Anterior cingulate cortex (tissue), 58 donors: ENCODE measurements at regions not wholly inside any gene's neighbourhood (a gene's known extent, or its start where the extent isn't known, plus 50 kb on each side); places are given as distances from the start of the nearest gene placed in this dataset.

Experiments
- DNase-seq, 58 donors: peaks; one replicate each; lab custom pipeline; 2025; lab: John Stamatoyannopoulos, UW

- no peak for DNase-seq
Observed at GRCh38 chr18:73662421-73662820, 485.2 kb downstream of the FBXO15 start.

DNA sequence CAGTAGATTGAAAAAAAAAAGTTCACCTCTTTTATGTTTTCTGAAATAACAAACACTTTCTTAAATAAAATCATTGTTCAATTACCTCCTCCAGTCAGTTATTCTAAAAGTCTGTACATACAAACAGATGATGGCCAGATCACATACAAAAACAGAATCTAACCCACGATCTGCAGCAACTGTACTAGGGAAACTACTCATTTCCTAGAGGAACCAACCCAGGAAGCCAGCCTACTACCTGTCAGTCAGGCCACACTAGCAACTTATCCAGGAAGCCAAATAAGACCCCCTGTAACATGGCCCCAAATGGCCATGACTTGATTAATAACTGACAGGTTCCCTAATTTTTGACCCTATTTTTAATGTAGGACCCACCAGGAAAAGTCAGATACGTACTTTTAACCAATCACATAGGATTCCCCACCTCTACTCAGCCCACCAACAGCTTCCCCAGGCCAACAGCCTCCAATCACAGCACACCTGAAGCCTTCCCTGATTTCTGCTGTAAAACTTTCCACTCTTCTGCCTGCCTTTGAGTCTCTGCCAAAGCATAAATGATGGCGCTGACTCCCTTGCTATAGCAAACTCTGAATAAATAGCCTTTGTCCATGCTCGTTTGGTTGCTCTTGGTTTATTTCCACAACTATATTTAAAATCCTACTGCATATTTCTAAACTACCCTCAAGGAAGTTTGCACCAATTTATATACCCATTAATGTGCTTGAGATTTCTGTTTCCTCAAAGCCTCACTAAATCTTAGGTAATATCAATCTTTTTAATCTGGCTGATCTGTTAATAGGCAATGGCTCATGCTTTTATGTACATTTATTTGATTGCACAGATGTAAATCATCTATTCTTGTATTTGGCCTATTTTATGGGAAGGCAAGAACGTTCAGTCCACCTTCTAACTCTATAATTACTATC, 486.4 kb downstream of the FBXO15 start:
- no peak for DNase-seq

DNA sequence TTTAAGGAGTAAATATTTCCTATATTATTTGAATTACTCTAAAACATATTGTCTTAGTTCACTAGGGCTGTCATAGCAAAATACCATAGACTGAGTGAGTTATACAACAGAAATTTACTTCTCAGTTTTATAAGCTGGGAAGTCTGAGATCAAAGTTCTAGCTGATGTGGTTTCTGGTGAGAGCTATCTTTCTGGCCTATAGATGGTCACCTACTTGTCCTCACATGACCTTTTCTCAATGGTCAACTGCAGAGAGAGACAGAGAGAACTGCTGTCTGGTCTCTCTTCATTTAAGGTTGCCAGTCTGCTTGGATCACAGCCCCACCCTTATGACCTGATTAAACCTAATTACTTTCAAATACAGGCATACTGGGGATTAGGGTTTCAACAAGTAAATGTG, 490.9 kb downstream of the FBXO15 start:
- DNase-seq, result no peak

DNA sequence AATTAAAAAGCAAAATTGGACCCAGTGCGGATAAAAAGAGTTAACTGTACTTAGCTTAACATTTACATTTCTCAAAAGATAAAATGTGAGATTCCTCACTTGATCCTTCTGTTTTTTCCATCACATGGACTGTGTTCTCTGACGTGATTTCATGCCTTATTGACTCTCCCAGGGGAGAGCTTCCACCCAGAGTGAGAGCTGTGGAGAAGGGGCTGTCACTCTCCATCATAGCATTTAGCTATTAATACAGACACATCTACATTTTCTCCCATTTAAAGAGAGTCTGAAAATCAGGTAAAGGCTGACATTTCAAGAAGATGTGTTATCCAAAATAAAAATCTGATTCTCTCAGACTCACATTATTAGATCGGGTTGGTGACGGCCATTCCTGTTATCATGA, 493.8 kb downstream of the FBXO15 start:
- no peak for DNase-seq

- DNase-seq, result no peak
Observed at GRCh38 chr18:73653251-73653650, 494.4 kb downstream of the FBXO15 start.

GRCh38 chr18:73647391-73647790, 500.2 kb downstream of the FBXO15 start:
- DNase-seq, result no peak

- DNase-seq, result no peak
Observed at GRCh38 chr18:73646772-73647171, 500.9 kb downstream of the FBXO15 start.

- no peak for DNase-seq
Observed at GRCh38 chr18:73646196-73646595, 501.4 kb downstream of the FBXO15 start.

- DNase-seq, result no peak
Observed at GRCh38 chr18:73645160-73645715, 502.4 kb downstream of the FBXO15 start.

GRCh38 chr18:73639788-73640187, 507.8 kb downstream of the FBXO15 start:
- no peak for DNase-seq

DNA sequence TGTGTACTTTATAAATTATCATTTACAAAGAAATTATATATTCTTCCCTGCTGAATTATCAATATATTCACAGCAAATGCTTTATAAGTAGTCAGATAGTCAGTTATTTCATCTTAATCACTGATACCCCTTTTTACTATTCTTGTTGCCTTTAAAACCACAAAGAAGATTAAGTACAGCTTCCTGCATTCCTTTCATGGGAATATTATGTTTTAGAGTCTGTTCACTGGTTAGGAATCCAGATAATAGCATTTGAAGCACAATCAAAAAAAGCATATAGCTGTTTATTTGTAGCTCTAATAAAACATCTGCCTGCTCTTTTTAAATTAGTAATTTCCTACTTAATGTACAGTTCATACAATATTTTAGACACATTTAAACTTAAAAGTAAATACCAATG, 508.9 kb downstream of the FBXO15 start:
- no peak for DNase-seq

- DNase-seq, result no peak
Observed at GRCh38 chr18:73636355-73636754, 511.3 kb downstream of the FBXO15 start.

GRCh38 chr18:73626859-73627258, 520.8 kb downstream of the FBXO15 start:
- DNase-seq, result no peak

- DNase-seq, result no peak
Observed at GRCh38 chr18:73626221-73626620, 521.4 kb downstream of the FBXO15 start.

- DNase-seq, result no peak
Observed at GRCh38 chr18:73621091-73621490, 526.5 kb downstream of the FBXO15 start.

DNA sequence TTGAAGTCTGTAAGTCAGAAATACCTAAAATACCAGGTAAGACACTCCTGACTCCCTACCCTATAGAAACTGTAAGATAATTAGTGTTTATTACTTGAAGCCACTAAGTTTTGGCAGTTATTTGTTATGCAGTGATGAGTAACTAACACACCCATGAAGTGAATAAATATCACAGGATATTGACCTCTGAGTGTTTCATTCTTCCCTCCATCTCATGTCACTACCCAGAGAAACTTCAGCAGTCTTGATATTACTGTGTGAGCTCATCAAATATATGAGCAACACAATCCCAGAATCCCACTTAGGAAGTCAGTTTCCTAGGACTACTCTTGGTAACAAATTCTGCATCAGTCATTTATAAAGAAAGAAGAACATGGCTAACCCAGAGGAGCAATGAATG, 529.7 kb downstream of the FBXO15 start:
- DNase-seq, result no peak

GRCh38 chr18:73615506-73615905, 532.1 kb downstream of the FBXO15 start:
- DNase-seq, result peak in 6 of 58 donors; percentile 3 to 33 (median 20)

DNA sequence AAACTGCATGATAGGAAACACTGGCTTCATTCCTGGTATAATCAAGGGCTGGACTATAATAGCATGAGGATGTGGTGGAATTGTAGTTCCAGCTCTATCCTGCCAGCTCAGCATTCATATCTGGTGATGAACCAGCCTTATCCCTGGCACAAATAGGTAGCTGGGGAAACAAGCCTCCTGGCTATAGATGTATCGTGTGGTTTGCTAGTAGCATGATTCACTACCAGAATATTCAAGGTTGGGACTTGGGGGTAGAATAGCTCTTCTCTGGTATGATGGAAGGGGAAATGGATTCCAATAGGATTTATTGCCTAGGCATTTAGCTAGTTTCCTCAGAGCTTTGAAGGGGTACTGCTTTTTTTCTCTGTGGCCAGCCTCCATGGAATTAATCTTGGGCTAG, 532.8 kb downstream of the FBXO15 start:
- no peak for DNase-seq

- DNase-seq, result no peak
Observed at GRCh38 chr18:73613706-73614340, 533.8 kb downstream of the FBXO15 start.

DNA sequence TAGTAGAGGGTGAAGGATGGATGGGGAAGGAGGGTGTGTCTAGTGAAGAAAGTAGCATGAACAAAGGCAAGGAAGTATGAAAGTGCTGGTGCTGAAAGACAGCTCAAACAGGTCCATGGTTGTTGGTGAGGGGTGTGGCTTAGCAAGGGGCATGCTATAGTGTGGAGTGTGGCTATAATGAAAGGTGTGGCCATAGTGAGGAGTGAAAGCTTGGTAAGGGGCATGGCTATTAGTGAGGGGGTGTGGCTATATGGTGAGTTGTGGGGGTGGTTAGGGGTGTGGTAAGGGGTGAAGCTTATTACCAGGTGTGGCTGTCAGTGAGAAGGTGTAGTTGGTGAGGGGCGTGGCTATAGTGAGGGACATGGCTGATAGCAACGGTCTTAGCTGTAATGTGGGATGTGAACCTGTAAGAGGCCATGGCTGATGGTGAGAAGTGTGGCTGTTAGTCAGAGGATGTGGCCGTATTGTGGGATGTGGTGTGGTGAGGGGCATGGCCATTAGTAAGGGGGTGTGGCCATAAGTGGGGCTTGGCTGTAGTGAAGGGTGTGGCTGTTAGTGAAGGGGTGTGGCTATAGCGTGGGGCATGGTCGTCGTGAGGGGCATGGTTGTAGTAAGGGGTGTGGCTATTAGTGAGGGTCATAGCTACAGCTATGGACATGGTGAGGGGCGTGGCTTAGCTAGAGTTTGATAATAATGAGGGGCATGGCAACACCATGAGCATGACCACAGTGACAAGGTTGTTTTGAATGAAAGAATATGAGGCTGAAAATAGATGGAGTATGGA, 549.6 kb downstream of the FBXO15 start:
- no peak for DNase-seq

- DNase-seq, result no peak
Observed at GRCh38 chr18:73594749-73595148, 552.9 kb downstream of the FBXO15 start.
